SU-DHL-6 (cell line): ENCODE measurements at regions not wholly inside any gene's neighbourhood (a gene's known extent, or its start where the extent isn't known, plus 50 kb on each side); places are given as distances from the start of the nearest gene placed in this dataset.

Experiments
- H2AFZ ChIP-seq: fragments of 200-600 bp; sonication (generic); 2 replicates; pipeline ENCODE4 v1.6.1; 2014; ENCODE audit warnings: low read depth, mild to moderate bottlenecking, moderate library complexity, mixed read lengths, antibody characterized with exemption, low read length; ENCODE audit not compliant: severe bottlenecking
- H3F3A ChIP-seq: fragments of 200-600 bp; shearing (Covaris generic); 2 replicates; pipeline ENCODE4 v1.6.0; 2016; ENCODE audit warnings: antibody characterized with exemption, mild to moderate bottlenecking; ENCODE audit not compliant: insufficient read depth
- H3K27ac ChIP-seq: fragments of 200-600 bp; sonication (generic); 2 replicates; pipeline ENCODE4 v1.5.1; 2016; ENCODE audit warnings: low read depth, mild to moderate bottlenecking, low read length, moderate library complexity, mixed read lengths
- H3K27me3 ChIP-seq: fragments of 200-600 bp; sonication (generic), shearing (Covaris generic); 2 replicates; pipeline ENCODE4 v1.6.0; 2014; ENCODE audit warnings: mild to moderate bottlenecking, low read length
- H3K36me3 ChIP-seq: fragments of 200-600 bp; sonication (generic); 2 replicates; pipeline ENCODE4 v1.6.1; 2014; ENCODE audit warnings: mild to moderate bottlenecking, low read length, mixed read lengths
- H3K4me2 ChIP-seq: fragments of 300-600, 200-600 bp; shearing (Covaris generic), sonication (generic); 2 replicates; pipeline ENCODE4 v1.6.0; 2014; ENCODE audit warnings: low read length, low read depth, mild to moderate bottlenecking; ENCODE audit not compliant: poor library complexity, severe bottlenecking
- H3K4me3 ChIP-seq: fragments of 200-600 bp; sonication (generic); 2 replicates; pipeline ENCODE4 v1.5.1; 2014; ENCODE audit warnings: antibody characterized with exemption, low read length, mild to moderate bottlenecking, mixed read lengths; ENCODE audit not compliant: insufficient read depth, poor library complexity, severe bottlenecking
- H3K79me2 ChIP-seq: fragments of 200-600 bp; sonication (generic); 2 replicates; pipeline ENCODE4 v1.6.1; 2014; ENCODE audit warnings: mild to moderate bottlenecking, low read length, moderate library complexity; ENCODE audit not compliant: insufficient read depth
- H3K9ac ChIP-seq: fragments of 200-600 bp; sonication (generic); 2 replicates; pipeline ENCODE4 v1.7.0; 2014; ENCODE audit warnings: mild to moderate bottlenecking, low read length
- H3K9me2 ChIP-seq: fragments of 200-600 bp; sonication (generic); replicated peaks from 2 replicates; pipeline ENCODE4 v1.6.1; 2014; ENCODE audit warnings: low read length; ENCODE audit not compliant: insufficient read depth
- H3K9me3 ChIP-seq: fragments of 200-600 bp; sonication (generic); 2 replicates; pipeline ENCODE4 v1.6.1; 2014; ENCODE audit warnings: low read length, mixed read lengths; ENCODE audit not compliant: insufficient read depth
- H4K20me1 ChIP-seq: fragments of 200-600 bp; sonication (generic); 2 replicates; pipeline ENCODE4 v1.6.1; 2014; ENCODE audit warnings: low read depth, mild to moderate bottlenecking, antibody characterized with exemption, low read length, moderate library complexity, mixed read lengths
- CTCF ChIP-seq: fragments of 200-600 bp; sonication (generic); IDR thresholded peaks from one replicate; pipeline ENCODE4 v1.5.1; 2017; ENCODE audit warnings: antibody characterized with exemption, mild to moderate bottlenecking, low read length, moderate library complexity; ENCODE audit not compliant: insufficient read depth, poor library complexity, severe bottlenecking
- EZH2phosphoT487 ChIP-seq: fragments of 200-600 bp; sonication (generic), shearing (Covaris generic); conservative IDR thresholded peaks from 2 replicates; pipeline ENCODE4 v1.6.1; 2018; ENCODE audit warnings: mild to moderate bottlenecking, antibody characterized with exemption, low read length, moderate library complexity, mixed read lengths

GRCh38 chr3:189534531-189534930 is 96.7 kb upstream of the TP63 start:
- no peaks in the 10 kb centered on the region for H3K9me3 ChIP-seq
- H2AFZ ChIP-seq, result no peak overlapping the region
- H3K79me2 ChIP-seq, result no peaks in the 10 kb centered on the region
- no peak overlapping the region for H3K27ac ChIP-seq
- no peaks in the 10 kb centered on the region for H4K20me1 ChIP-seq
- H3K4me2 ChIP-seq, result no peak overlapping the region
- no peak overlapping the region for H3K4me3 ChIP-seq
- H3K9ac ChIP-seq, result no peak overlapping the region
- H3K27me3 ChIP-seq, result no peaks in the 10 kb centered on the region
- no peaks in the 10 kb centered on the region for H3F3A ChIP-seq
- no peaks in the 10 kb centered on the region for H3K36me3 ChIP-seq
- no peak for TF ChIP-seq CTCF
- TF ChIP-seq EZH2phosphoT487, result no peak
- no peaks in the 10 kb centered on the region for H3K9me2 ChIP-seq

GRCh38 chr3:189537135-189537534 is 94.1 kb upstream of the TP63 start:
- no peak overlapping the region for H3K9ac ChIP-seq
- H3K27ac ChIP-seq, result no peak overlapping the region
- no peaks in the 10 kb centered on the region for H3K9me2 ChIP-seq
- H3K4me2 ChIP-seq, result no peak overlapping the region
- H2AFZ ChIP-seq, result no peak overlapping the region
- H3K27me3 ChIP-seq, result no peaks in the 10 kb centered on the region
- no peaks in the 10 kb centered on the region for H4K20me1 ChIP-seq
- H3K36me3 ChIP-seq, result no peaks in the 10 kb centered on the region
- no peak overlapping the region for H3K4me3 ChIP-seq
- no peaks in the 10 kb centered on the region for H3K9me3 ChIP-seq
- TF ChIP-seq CTCF, result no peak
- no peak for TF ChIP-seq EZH2phosphoT487
- H3K79me2 ChIP-seq, result no peaks in the 10 kb centered on the region
- H3F3A ChIP-seq, result no peaks in the 10 kb centered on the region

GRCh38 chr3:189547448-189547847 is 83.7 kb upstream of the TP63 start:
- H3K36me3 ChIP-seq, result peaks cover 7% of the 10 kb centered on the region; the same call in 1 of the 2 replicates
- no peak overlapping the region for H3K27ac ChIP-seq
- H3K4me3 ChIP-seq, result no peak overlapping the region
- no peaks in the 10 kb centered on the region for H3F3A ChIP-seq
- TF ChIP-seq CTCF (no peak), EZH2phosphoT487 (no peak)
- peaks cover 9% of the 10 kb centered on the region; the same call in 1 of the 2 replicates for H3K9me3 ChIP-seq
- H3K79me2 ChIP-seq, result no peaks in the 10 kb centered on the region
- no peaks in the 10 kb centered on the region for H3K27me3 ChIP-seq
- no peak overlapping the region for H2AFZ ChIP-seq
- H4K20me1 ChIP-seq, result no peaks in the 10 kb centered on the region
- H3K9me2 ChIP-seq, result no peaks in the 10 kb centered on the region
- no peak overlapping the region for H3K4me2 ChIP-seq
- H3K9ac ChIP-seq, result no peak overlapping the region
